ENCODE measurements at regions not wholly inside any gene's neighbourhood (a gene's known extent, or its start where the extent isn't known, plus 50 kb on each side); places are given as distances from the start of the nearest gene placed in this dataset.
"Not testable (repeated sequence)": the region's sequence is repeated elsewhere in the genome, so short reads cannot be mapped to it uniquely, and the experiment has no call there.

DNA sequence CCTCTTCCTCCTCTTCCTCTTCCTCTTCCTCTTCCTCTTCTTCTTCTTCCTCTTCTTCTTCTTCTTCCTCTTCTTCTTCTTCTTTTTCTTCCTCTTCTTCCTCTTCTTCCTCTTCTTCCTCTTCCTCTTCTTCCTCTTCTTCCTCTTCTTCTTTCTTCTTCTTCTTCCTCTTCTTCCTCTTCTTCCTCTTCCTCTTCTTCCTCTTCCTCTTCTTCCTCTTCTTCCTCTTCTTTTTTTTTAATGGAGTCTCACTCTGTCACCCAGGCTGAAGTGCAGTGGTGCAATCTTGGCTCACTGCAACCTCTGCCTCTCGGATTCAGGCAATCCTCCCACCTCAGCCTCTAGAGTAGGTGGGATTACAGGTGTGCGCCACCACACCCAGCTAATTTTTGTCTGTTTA lies 79.8 kb upstream of the SLC30A5 start:
- TF ChIP-seq, protein P1, sequence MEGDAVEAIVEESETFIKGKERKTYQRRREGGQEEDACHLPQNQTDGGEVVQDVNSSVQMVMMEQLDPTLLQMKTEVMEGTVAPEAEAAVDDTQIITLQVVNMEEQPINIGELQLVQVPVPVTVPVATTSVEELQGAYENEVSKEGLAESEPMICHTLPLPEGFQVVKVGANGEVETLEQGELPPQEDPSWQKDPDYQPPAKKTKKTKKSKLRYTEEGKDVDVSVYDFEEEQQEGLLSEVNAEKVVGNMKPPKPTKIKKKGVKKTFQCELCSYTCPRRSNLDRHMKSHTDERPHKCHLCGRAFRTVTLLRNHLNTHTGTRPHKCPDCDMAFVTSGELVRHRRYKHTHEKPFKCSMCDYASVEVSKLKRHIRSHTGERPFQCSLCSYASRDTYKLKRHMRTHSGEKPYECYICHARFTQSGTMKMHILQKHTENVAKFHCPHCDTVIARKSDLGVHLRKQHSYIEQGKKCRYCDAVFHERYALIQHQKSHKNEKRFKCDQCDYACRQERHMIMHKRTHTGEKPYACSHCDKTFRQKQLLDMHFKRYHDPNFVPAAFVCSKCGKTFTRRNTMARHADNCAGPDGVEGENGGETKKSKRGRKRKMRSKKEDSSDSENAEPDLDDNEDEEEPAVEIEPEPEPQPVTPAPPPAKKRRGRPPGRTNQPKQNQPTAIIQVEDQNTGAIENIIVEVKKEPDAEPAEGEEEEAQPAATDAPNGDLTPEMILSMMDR (tag by site-specific recombination; IDR thresholded peaks at IDR 0.05), result not testable (repeated sequence)
- not testable (repeated sequence) for TF ChIP-seq ZNF514 (tag by site-specific recombination; IDR thresholded peaks at IDR 0.05); BCL11A (tag by site-specific recombination; IDR thresholded peaks at IDR 0.05; ENCODE audit: low read depth); ZNF391 (tag by site-specific recombination; IDR thresholded peaks at IDR 0.05; ENCODE audit: borderline replicate concordance, low read depth); ZNF311 (tag by site-specific recombination; IDR thresholded peaks at IDR 0.05; ENCODE audit: borderline replicate concordance); ZNF302 (tag by site-specific recombination; IDR thresholded peaks at IDR 0.05; ENCODE audit: low read depth); ZNF707 (tag by site-specific recombination; IDR thresholded peaks at IDR 0.05)
